ENCODE measurements at regions not wholly inside any gene's neighbourhood (a gene's known extent, or its start where the extent isn't known, plus 50 kb on each side); places are given as distances from the start of the nearest gene placed in this dataset.

DNA sequence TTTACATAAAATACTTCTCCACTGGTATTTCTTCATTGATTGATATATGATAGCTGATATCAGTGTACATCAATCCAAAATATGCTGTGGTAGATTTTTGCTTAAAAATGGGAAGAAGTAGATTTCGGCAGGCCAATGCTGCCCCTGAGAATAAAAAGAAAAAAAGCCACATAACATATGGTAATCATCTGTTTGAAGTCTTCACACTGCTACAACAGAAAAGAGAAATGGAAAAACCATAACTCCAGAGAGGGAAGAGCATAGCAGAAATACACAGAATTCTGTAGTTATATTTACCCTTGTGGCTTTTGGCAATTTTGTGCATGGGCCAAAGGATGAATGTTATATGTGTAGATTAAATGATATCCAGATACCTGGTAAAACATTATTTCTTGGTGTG, 143.1 kb upstream of the KCNMB2 start:
- Histone ChIP-seq H3K79me2 (ENCODE audit: low read depth) (no peaks in the 10 kb centered on the region), H3F3A (ENCODE audit: insufficient read depth, low read depth) (no peaks in the 10 kb centered on the region), H2AFZ (no peak overlapping the region), H3K9me3 (ENCODE audit: insufficient read depth, low read depth) (no peaks in the 10 kb centered on the region), H3K36me3 (ENCODE audit: low read depth) (no peaks in the 10 kb centered on the region), H4K20me1 (ENCODE audit: insufficient read depth) (no peaks in the 10 kb centered on the region), H3K27me3 (ENCODE audit: insufficient read depth, low read depth) (no peaks in the 10 kb centered on the region), H3K4me1 (replicated peaks; ENCODE audit: insufficient read depth) (no peaks in the 10 kb centered on the region), H3K4me3 (no peak overlapping the region), H3K9me2 (ENCODE audit: insufficient read depth) (peaks cover 2% of the 10 kb centered on the region; the same call in 1 of the 2 replicates), H3K4me2 (no peak overlapping the region), H3K27ac (no peak overlapping the region)
- BruUV-seq (replicated peaks) = no TSS peak
- ChIA-PET POLR2A (ENCODE audit: unreplicated experiment) (no interaction called here), CTCF (no interaction called here)
- no peak for TF ChIP-seq EZH2 (IDR thresholded peaks at IDR 0.05; ENCODE audit: low read depth)
- TF ChIP-seq, protein P1, sequence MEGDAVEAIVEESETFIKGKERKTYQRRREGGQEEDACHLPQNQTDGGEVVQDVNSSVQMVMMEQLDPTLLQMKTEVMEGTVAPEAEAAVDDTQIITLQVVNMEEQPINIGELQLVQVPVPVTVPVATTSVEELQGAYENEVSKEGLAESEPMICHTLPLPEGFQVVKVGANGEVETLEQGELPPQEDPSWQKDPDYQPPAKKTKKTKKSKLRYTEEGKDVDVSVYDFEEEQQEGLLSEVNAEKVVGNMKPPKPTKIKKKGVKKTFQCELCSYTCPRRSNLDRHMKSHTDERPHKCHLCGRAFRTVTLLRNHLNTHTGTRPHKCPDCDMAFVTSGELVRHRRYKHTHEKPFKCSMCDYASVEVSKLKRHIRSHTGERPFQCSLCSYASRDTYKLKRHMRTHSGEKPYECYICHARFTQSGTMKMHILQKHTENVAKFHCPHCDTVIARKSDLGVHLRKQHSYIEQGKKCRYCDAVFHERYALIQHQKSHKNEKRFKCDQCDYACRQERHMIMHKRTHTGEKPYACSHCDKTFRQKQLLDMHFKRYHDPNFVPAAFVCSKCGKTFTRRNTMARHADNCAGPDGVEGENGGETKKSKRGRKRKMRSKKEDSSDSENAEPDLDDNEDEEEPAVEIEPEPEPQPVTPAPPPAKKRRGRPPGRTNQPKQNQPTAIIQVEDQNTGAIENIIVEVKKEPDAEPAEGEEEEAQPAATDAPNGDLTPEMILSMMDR (conservative IDR thresholded peaks at IDR 0.05) = no peak
- no peak for DNase-seq
- intact Hi-C loops (cut with micrococcal nuclease; ENCODE audit: unreplicated experiment) = no loop called here

DNA sequence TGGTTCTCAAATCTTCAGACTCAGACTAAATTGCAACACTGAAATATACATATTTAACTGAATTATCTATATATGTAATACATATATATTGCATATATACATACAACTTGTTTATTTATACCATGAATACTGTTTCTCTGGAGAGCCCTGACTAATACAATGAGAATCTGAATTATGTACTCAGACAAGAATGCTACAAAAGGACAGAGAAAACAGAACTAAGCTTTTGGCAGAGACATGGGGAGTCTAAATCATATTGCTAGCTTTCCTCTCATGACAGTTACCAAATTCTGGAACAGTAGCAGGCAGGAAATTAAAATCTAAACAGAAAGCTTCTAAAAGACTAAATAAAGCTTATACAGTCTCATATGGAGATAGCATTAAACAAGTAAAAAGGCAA, 142.4 kb upstream of the KCNMB2 start:
- H3K4me2 ChIP-seq = no peak overlapping the region
- no TSS peak for BruUV-seq (replicated peaks)
- intact Hi-C loops (cut with micrococcal nuclease; ENCODE audit: unreplicated experiment) = no loop called here
- no peaks in the 10 kb centered on the region for H3K36me3 ChIP-seq (ENCODE audit: low read depth)
- H3K9me2 ChIP-seq (ENCODE audit: insufficient read depth) = peaks cover 5% of the 10 kb centered on the region; the same call in 1 of the 2 replicates
- H3K9me3 ChIP-seq (ENCODE audit: insufficient read depth, low read depth) = no peaks in the 10 kb centered on the region
- POLR2A ChIA-PET (ENCODE audit: unreplicated experiment) = interaction anchor here (0.7 kb wide), 1 partner anchor 1730 kb away, joined by 7 read pairs; no protein-coding TSS in a partner anchor
- no peaks in the 10 kb centered on the region for H4K20me1 ChIP-seq (ENCODE audit: insufficient read depth)
- TF ChIP-seq EZH2 (IDR thresholded peaks at IDR 0.05; ENCODE audit: low read depth) = no peak
- TF ChIP-seq, protein P1 (conservative IDR thresholded peaks at IDR 0.05) = no peak
- no peaks in the 10 kb centered on the region for H3F3A ChIP-seq (ENCODE audit: insufficient read depth, low read depth)
- H3K4me3 ChIP-seq = no peak overlapping the region
- H3K27ac ChIP-seq = no peak overlapping the region
- DNase-seq = peak in 1 of 2 experiments; percentile 52
- H3K27me3 ChIP-seq (ENCODE audit: insufficient read depth, low read depth) = no peaks in the 10 kb centered on the region
- no peaks in the 10 kb centered on the region for H3K4me1 ChIP-seq (replicated peaks; ENCODE audit: insufficient read depth)
- no peaks in the 10 kb centered on the region for H3K79me2 ChIP-seq (ENCODE audit: low read depth)
- no peak overlapping the region for H2AFZ ChIP-seq
- CTCF ChIA-PET = no interaction called here

DNA sequence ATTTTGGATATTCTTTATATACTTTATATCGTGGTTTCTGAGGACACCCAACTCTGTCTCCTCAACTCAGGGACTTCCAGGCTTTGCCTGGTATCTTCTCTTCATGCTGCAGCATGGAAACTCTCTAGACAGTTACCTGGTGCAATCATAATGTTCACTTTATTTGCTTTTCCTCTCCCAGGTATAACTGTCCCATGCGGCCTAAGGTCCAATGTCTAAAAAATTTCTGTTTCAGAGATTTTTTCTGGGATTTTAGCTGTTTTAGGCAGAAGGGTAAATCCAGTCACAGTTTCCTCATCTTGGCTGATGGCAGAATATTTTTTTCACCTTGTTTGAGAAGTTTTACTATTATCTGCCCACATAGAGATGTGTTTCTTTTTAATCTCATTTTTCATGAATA, 139.9 kb upstream of the KCNMB2 start:
- Histone ChIP-seq H3K9me2 (ENCODE audit: insufficient read depth) (peaks cover 16% of the 10 kb centered on the region), H2AFZ (no peak overlapping the region), H3K4me1 (replicated peaks; ENCODE audit: insufficient read depth) (no peaks in the 10 kb centered on the region), H3K4me3 (no peak overlapping the region), H3F3A (ENCODE audit: insufficient read depth, low read depth) (no peaks in the 10 kb centered on the region), H3K36me3 (ENCODE audit: low read depth) (no peaks in the 10 kb centered on the region), H3K79me2 (ENCODE audit: low read depth) (no peaks in the 10 kb centered on the region), H4K20me1 (ENCODE audit: insufficient read depth) (no peaks in the 10 kb centered on the region), H3K27me3 (ENCODE audit: insufficient read depth, low read depth) (no peaks in the 10 kb centered on the region), H3K27ac (no peak overlapping the region), H3K4me2 (no peak overlapping the region), H3K9me3 (ENCODE audit: insufficient read depth, low read depth) (no peaks in the 10 kb centered on the region)
- no peak for TF ChIP-seq EZH2 (IDR thresholded peaks at IDR 0.05; ENCODE audit: low read depth)
- TF ChIP-seq, protein P1 (conservative IDR thresholded peaks at IDR 0.05) = no peak
- BruUV-seq (replicated peaks) = no TSS peak
- ChIA-PET POLR2A (ENCODE audit: unreplicated experiment) (interaction anchor here (0.7 kb wide), 1 partner anchor 940 kb away, joined by 8 read pairs; no protein-coding TSS in a partner anchor), CTCF (no interaction called here)
- intact Hi-C loops (cut with micrococcal nuclease; ENCODE audit: unreplicated experiment) = no loop called here
- no peak for DNase-seq

All from PC-9 (cell line).